Ascending aorta (tissue), 2 donors: ENCODE measurements at regions not wholly inside any gene's neighbourhood (a gene's known extent, or its start where the extent isn't known, plus 50 kb on each side); places are given as distances from the start of the nearest gene placed in this dataset.

Experiments
- DNase-seq, 2 donors: peaks; one replicate each; pipeline ENCODE4 v3.0.0-alpha.2; 2019; ENCODE audit warnings: low spot score in 2 of 2
- H3K27ac ChIP-seq, 2 donors: fragments of 200-600 bp; sonication (generic); one replicate each; pipeline ENCODE4 v1.5.1; 2016 to 2017; ENCODE audit warnings: mild to moderate bottlenecking in 1 of 2
- H3K27me3 ChIP-seq: fragments of 200-600 bp; sonication (generic); one replicate; pipeline ENCODE4 v1.5.1; 2017
- H3K36me3 ChIP-seq, 2 donors: fragments of 200-600 bp; sonication (generic); one replicate each; pipeline ENCODE4 v1.5.1; 2016
- H3K4me1 ChIP-seq, 2 donors: fragments of 200-600 bp; sonication (generic); one replicate each; pipeline ENCODE4 v1.5.1; 2016 to 2017; ENCODE audit warnings: mild to moderate bottlenecking in 1 of 2
- H3K4me3 ChIP-seq, 2 donors: fragments of 200-600 bp; sonication (generic); one replicate each; pipeline ENCODE4 v1.5.1; 2016 to 2017; ENCODE audit warnings: mild to moderate bottlenecking in 1 of 2
- H3K9me3 ChIP-seq, 2 donors: fragments of 200-600 bp; sonication (generic); one replicate each; pipeline ENCODE4 v1.5.1; 2016
- CTCF ChIP-seq, 3 experiments: fragments of 200-600 bp in 2 of 3; fragments of 450-650 bp in 1 of 3; sonication (generic) in 2 of 3; IDR thresholded peaks; one replicate each; pipeline ENCODE4 v1.5.1; 2016 to 2019; ENCODE audit warnings: antibody characterized with exemption in 3 of 3, mild to moderate bottlenecking in 1 of 3, moderate library complexity in 1 of 3
- intact Hi-C: fragments of 100-400 bp; cut with DNase I; formaldehyde crosslinking; loops from one replicate; pipeline ENCODE4 v1.15.1; 2023

GRCh38 chr5:92795633-92796032, 785.4 kb downstream of the NR2F1-AS1 start:
- Histone ChIP-seq H3K9me3 (no peaks in the 10 kb centered on the region), H3K4me1 (no peaks in the 10 kb centered on the region), H3K36me3 (no peaks in the 10 kb centered on the region), H3K27ac (no peak overlapping the region), H3K4me3 (no peak overlapping the region), H3K27me3 (no peaks in the 10 kb centered on the region)
- no peak for DNase-seq
- intact Hi-C loops = no loop called here
- no peak for TF ChIP-seq CTCF (IDR thresholded peaks at IDR 0.05)

- no peak for DNase-seq
- Histone ChIP-seq H3K9me3 (no peaks in the 10 kb centered on the region), H3K4me3 (no peak overlapping the region), H3K4me1 (no peaks in the 10 kb centered on the region), H3K27ac (no peak overlapping the region), H3K27me3 (no peaks in the 10 kb centered on the region), H3K36me3 (no peaks in the 10 kb centered on the region)
- no peak for TF ChIP-seq CTCF (IDR thresholded peaks at IDR 0.05)
- intact Hi-C loops = no loop called here
Observed at GRCh38 chr5:92780057-92780456, 801.0 kb downstream of the NR2F1-AS1 start.

- Histone ChIP-seq H3K36me3 (no peaks in the 10 kb centered on the region), H3K9me3 (no peaks in the 10 kb centered on the region), H3K4me1 (no peaks in the 10 kb centered on the region), H3K27me3 (no peaks in the 10 kb centered on the region), H3K4me3 (no peak overlapping the region), H3K27ac (no peak overlapping the region)
- intact Hi-C loops = no loop called here
- TF ChIP-seq CTCF (IDR thresholded peaks at IDR 0.05) = no peak
- no peak for DNase-seq
Observed at GRCh38 chr5:92779536-92779935, 801.5 kb downstream of the NR2F1-AS1 start.

- H3K9me3 ChIP-seq = no peaks in the 10 kb centered on the region
- no peak for TF ChIP-seq CTCF (IDR thresholded peaks at IDR 0.05)
- no peaks in the 10 kb centered on the region for H3K36me3 ChIP-seq
- no peak overlapping the region for H3K4me3 ChIP-seq
- intact Hi-C loops = no loop called here
- H3K4me1 ChIP-seq = no peaks in the 10 kb centered on the region
- no peaks in the 10 kb centered on the region for H3K27me3 ChIP-seq
- DNase-seq = no peak
- H3K27ac ChIP-seq = no peak overlapping the region
Observed at GRCh38 chr5:92778261-92778660, 802.8 kb downstream of the NR2F1-AS1 start.

- intact Hi-C loops = no loop called here
- Histone ChIP-seq H3K27ac (no peak overlapping the region), H3K4me3 (no peak overlapping the region), H3K4me1 (no peaks in the 10 kb centered on the region), H3K9me3 (no peaks in the 10 kb centered on the region), H3K27me3 (no peaks in the 10 kb centered on the region), H3K36me3 (no peaks in the 10 kb centered on the region)
- TF ChIP-seq CTCF (IDR thresholded peaks at IDR 0.05) = no peak
- no peak for DNase-seq
Observed at GRCh38 chr5:92777421-92777820, 803.6 kb downstream of the NR2F1-AS1 start.
